Liver (tissue), 3 donors: ENCODE measurements at regions not wholly inside any gene's neighbourhood (a gene's known extent, or its start where the extent isn't known, plus 50 kb on each side); places are given as distances from the start of the nearest gene placed in this dataset.

Source experiments
- CTCF ChIP-seq: fragments of 150-350 bp; IDR thresholded peaks from 2 replicates; pipeline ENCODE4 v1.5.1; 2017; ENCODE audit warnings: improper control_type of control experiment, low read depth, low read length; ENCODE audit not compliant: missing input control
- GABPA ChIP-seq, 2 donors: IDR thresholded peaks in 1 of 2; conservative IDR thresholded peaks in 1 of 2; 2 replicates each; pipeline ENCODE4 v1.6.1; 2016; ENCODE audit warnings: antibody characterized with exemption in 2 of 2, mild to moderate bottlenecking in 1 of 2, moderate library complexity in 1 of 2
- JUND ChIP-seq, 2 donors: IDR thresholded peaks; 2 replicates each; pipeline ENCODE4 v1.6.1; 2016; ENCODE audit warnings: antibody characterized with exemption in 2 of 2
- MAX ChIP-seq: IDR thresholded peaks from 2 replicates; pipeline ENCODE4 v1.6.1; 2016; ENCODE audit warnings: antibody characterized with exemption
- RAD21 ChIP-seq, 2 donors: IDR thresholded peaks; 2 replicates each; pipeline ENCODE4 v1.6.1; 2016; ENCODE audit warnings: antibody characterized with exemption in 2 of 2, mild to moderate bottlenecking in 2 of 2
- RXRA ChIP-seq, 2 donors: IDR thresholded peaks; 2 replicates each; pipeline ENCODE4 v1.6.1; 2017 to 2018; ENCODE audit warnings: antibody characterized with exemption in 2 of 2, mild to moderate bottlenecking in 1 of 2
- TAF1 ChIP-seq: conservative IDR thresholded peaks from 2 replicates; pipeline ENCODE4 v1.6.1; 2016; ENCODE audit warnings: antibody characterized with exemption, mild to moderate bottlenecking
- ZBTB33 ChIP-seq: IDR thresholded peaks from 2 replicates; pipeline ENCODE4 v1.6.1; 2016; ENCODE audit warnings: antibody characterized with exemption
- TF ChIP-seq, protein P1 (sequence below): IDR thresholded peaks from 2 replicates; pipeline ENCODE4 v1.6.1; 2016; ENCODE audit warnings: antibody characterized with exemption, mild to moderate bottlenecking
- TF ChIP-seq, protein P2 (sequence below): IDR thresholded peaks from 2 replicates; pipeline ENCODE4 v1.6.1; 2016; ENCODE audit warnings: antibody characterized with exemption
- donor health status: healthy.
- donor health status: healthy.

DNA sequence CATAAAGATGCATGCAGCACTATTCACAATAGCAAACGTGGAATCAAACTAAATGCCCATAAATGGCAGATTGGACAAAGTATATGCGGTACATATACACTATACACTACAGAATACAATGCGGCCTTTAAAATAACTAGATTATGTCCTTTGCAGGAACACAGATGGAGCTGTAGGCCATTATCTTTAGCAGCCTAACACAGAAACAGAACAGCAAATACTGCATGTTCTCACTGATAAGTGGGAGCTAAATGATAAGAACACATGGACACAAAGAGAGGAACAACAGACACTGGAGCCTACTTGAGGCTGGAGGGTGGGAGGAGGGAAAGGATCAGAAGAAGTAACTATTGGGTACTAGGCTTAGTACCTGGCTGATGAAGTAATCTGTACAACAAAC lies 758.2 kb downstream of the TLE1 start:
- TF ChIP-seq JUND (IDR thresholded peaks at IDR 0.05) = no peak
- TF ChIP-seq CTCF = no peak
- TF ChIP-seq, protein P1, sequence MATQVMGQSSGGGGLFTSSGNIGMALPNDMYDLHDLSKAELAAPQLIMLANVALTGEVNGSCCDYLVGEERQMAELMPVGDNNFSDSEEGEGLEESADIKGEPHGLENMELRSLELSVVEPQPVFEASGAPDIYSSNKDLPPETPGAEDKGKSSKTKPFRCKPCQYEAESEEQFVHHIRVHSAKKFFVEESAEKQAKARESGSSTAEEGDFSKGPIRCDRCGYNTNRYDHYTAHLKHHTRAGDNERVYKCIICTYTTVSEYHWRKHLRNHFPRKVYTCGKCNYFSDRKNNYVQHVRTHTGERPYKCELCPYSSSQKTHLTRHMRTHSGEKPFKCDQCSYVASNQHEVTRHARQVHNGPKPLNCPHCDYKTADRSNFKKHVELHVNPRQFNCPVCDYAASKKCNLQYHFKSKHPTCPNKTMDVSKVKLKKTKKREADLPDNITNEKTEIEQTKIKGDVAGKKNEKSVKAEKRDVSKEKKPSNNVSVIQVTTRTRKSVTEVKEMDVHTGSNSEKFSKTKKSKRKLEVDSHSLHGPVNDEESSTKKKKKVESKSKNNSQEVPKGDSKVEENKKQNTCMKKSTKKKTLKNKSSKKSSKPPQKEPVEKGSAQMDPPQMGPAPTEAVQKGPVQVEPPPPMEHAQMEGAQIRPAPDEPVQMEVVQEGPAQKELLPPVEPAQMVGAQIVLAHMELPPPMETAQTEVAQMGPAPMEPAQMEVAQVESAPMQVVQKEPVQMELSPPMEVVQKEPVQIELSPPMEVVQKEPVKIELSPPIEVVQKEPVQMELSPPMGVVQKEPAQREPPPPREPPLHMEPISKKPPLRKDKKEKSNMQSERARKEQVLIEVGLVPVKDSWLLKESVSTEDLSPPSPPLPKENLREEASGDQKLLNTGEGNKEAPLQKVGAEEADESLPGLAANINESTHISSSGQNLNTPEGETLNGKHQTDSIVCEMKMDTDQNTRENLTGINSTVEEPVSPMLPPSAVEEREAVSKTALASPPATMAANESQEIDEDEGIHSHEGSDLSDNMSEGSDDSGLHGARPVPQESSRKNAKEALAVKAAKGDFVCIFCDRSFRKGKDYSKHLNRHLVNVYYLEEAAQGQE = no peak
- no peak for TF ChIP-seq RAD21 (IDR thresholded peaks at IDR 0.05)
- TF ChIP-seq GABPA (IDR thresholded peaks at IDR 0.05 in 1 of 2, conservative IDR thresholded peaks at IDR 0.05 in 1 of 2) = no peak
- no peak for TF ChIP-seq ZBTB33
- TF ChIP-seq TAF1 = no peak
- no peak for TF ChIP-seq RXRA (IDR thresholded peaks at IDR 0.05)
- TF ChIP-seq, protein P2, sequence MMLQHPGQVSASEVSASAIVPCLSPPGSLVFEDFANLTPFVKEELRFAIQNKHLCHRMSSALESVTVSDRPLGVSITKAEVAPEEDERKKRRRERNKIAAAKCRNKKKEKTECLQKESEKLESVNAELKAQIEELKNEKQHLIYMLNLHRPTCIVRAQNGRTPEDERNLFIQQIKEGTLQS = no peak
- no peak for TF ChIP-seq MAX
